ENCODE measurements at regions not wholly inside any gene's neighbourhood (a gene's known extent, or its start where the extent isn't known, plus 50 kb on each side); places are given as distances from the start of the nearest gene placed in this dataset.
"Not testable (repeated sequence)": the region's sequence is repeated elsewhere in the genome, so short reads cannot be mapped to it uniquely, and the experiment has no call there.

GRCh38 chr16:51261919-51262318, 110.8 kb upstream of the SALL1 start:
- intact Hi-C loops (cut with DNase I), result no loop called here
- DNase-seq, result no peak

GRCh38 chr16:51255349-51255972, 104.4 kb upstream of the SALL1 start:
- Histone ChIP-seq H3K36me3 (no peaks in the 10 kb centered on the region), H3K4me3 (no peak overlapping the region), H3K9me3 (peaks cover 0 to 18% of the 10 kb centered on the region in 2 donors), H3K4me1 (no peaks in the 10 kb centered on the region), H3K27ac (no peak overlapping the region), H3K27me3 (no peaks in the 10 kb centered on the region)
- TF ChIP-seq CTCF (IDR thresholded peaks at IDR 0.05), result no peak
- intact Hi-C loops (cut with DNase I), result no loop called here
- DNase-seq, result no peak
- ATAC-seq, result no peak

More at GRCh38 chr16:51261919-51262318, 110.8 kb upstream of the SALL1 start:
- TF ChIP-seq CTCF (IDR thresholded peaks at IDR 0.05), result no peak
- no peaks in the 10 kb centered on the region for H3K27me3 ChIP-seq
- H3K4me1 ChIP-seq, result no peaks in the 10 kb centered on the region
- no peak overlapping the region for H3K4me3 ChIP-seq
- no peak overlapping the region for H3K27ac ChIP-seq
- no peaks in the 10 kb centered on the region for H3K36me3 ChIP-seq
- peaks cover 0 to 42% of the 10 kb centered on the region in 2 donors for H3K9me3 ChIP-seq
- no peak for ATAC-seq

- H3K27ac ChIP-seq; H3K36me3 ChIP-seq; intact Hi-C loops (cut with DNase I); H3K4me1 ChIP-seq; DNase-seq; H3K27me3 ChIP-seq; ATAC-seq; H3K4me3 ChIP-seq: not testable (repeated sequence)
- H3K9me3 ChIP-seq, result peaks cover 0 to 18% of the 10 kb centered on the region in 2 donors
Observed at GRCh38 chr16:51254390-51254789, 103.3 kb upstream of the SALL1 start.

GRCh38 chr16:51248217-51248616, 97.1 kb upstream of the SALL1 start:
- intact Hi-C loops (cut with DNase I), result no loop called here
- TF ChIP-seq CTCF (IDR thresholded peaks at IDR 0.05), result no peak
- Histone ChIP-seq H3K9me3 (peaks cover 0 to 1% of the 10 kb centered on the region in 2 donors), H3K4me1 (no peaks in the 10 kb centered on the region), H3K36me3 (no peaks in the 10 kb centered on the region), H3K27me3 (no peaks in the 10 kb centered on the region), H3K27ac (no peak overlapping the region), H3K4me3 (no peak overlapping the region)
- DNase-seq (no peak), ATAC-seq (no peak)

DNA sequence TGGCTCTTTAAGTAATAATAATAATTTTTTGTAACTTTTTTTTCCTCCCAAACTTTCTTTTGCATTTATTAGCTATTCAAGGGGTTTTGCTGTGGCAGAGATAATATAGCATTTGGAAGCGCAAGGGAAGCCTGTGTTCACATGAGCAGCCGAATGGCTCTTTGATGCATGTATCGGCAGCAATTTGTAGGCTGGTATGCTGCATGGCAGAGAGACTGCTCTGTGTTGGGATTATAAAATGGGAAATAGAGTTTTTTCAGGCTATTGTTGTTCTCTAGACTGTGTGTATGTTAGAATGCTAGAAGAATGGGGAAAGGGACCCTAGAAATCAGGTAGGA, 94.6 kb upstream of the SALL1 start:
- H3K4me1 ChIP-seq, result no peaks in the 10 kb centered on the region
- H3K27ac ChIP-seq, result no peak overlapping the region
- H3K27me3 ChIP-seq, result no peaks in the 10 kb centered on the region
- no peak overlapping the region for H3K4me3 ChIP-seq
- TF ChIP-seq CTCF (IDR thresholded peaks at IDR 0.05), result no peak
- H3K9me3 ChIP-seq, result peaks cover 0 to 1% of the 10 kb centered on the region in 2 donors
- DNase-seq (no peak), ATAC-seq (no peak)
- H3K36me3 ChIP-seq, result no peaks in the 10 kb centered on the region
- intact Hi-C loops (cut with DNase I), result no loop called here
